Ramos (cell line): ENCODE measurements at regions not wholly inside any gene's neighbourhood (a gene's known extent, or its start where the extent isn't known, plus 50 kb on each side); places are given as distances from the start of the nearest gene placed in this dataset.
"Not testable (repeated sequence)": the region's sequence is repeated elsewhere in the genome, so short reads cannot be mapped to it uniquely, and the experiment has no call there.

ENCODE experiments used
- in situ Hi-C: fragments of 300-500 bp; cut with MboI; formaldehyde crosslinking; loops from one replicate; pipeline ENCODE4 v1.14.3; 2022; ENCODE audit warnings: low sequenced_read_pairs; ENCODE audit not compliant: unreplicated experiment

- in situ Hi-C loops, result no loop called here
These were observed 904.0 kb downstream of the TBL1XR1 start for GRCh38 chr3:176293276-176293675.

GRCh38 chr3:176286476-176287085 lies 910.7 kb downstream of the TBL1XR1 start:
- in situ Hi-C loops, result no loop called here

GRCh38 chr3:176275538-176275937 lies 921.7 kb downstream of the TBL1XR1 start:
- in situ Hi-C loops, result no loop called here

GRCh38 chr3:176275113-176275512 lies 922.2 kb downstream of the TBL1XR1 start:
- in situ Hi-C loops, result no loop called here

GRCh38 chr3:176274161-176274560 lies 923.1 kb downstream of the TBL1XR1 start:
- in situ Hi-C loops, result no loop called here

- in situ Hi-C loops, result no loop called here
These were observed 935.2 kb downstream of the TBL1XR1 start for GRCh38 chr3:176262071-176262470.

GRCh38 chr3:176247191-176247590 lies 950.1 kb downstream of the TBL1XR1 start:
- in situ Hi-C loops, result no loop called here

- in situ Hi-C loops, result no loop called here
These were observed 977.3 kb downstream of the TBL1XR1 start for GRCh38 chr3:176219970-176220369.

GRCh38 chr3:176214758-176215157 lies 982.5 kb downstream of the TBL1XR1 start:
- in situ Hi-C loops, result no loop called here

GRCh38 chr3:176213314-176213713 lies 984.0 kb downstream of the TBL1XR1 start:
- in situ Hi-C loops, result not testable (repeated sequence)

GRCh38 chr3:176208915-176209314 lies 988.4 kb downstream of the TBL1XR1 start:
- in situ Hi-C loops, result no loop called here

- in situ Hi-C loops, result no loop called here
These were observed 989.0 kb downstream of the TBL1XR1 start for GRCh38 chr3:176208283-176208682.

- in situ Hi-C loops, result no loop called here
These were observed 990.5 kb downstream of the TBL1XR1 start for GRCh38 chr3:176206809-176207208.

- in situ Hi-C loops, result no loop called here
These were observed 994.6 kb downstream of the TBL1XR1 start for GRCh38 chr3:176202652-176203051.

GRCh38 chr3:176193032-176193730 lies 1004.1 kb downstream of the TBL1XR1 start:
- in situ Hi-C loops, result no loop called here

- in situ Hi-C loops, result no loop called here
These were observed 1006.5 kb downstream of the TBL1XR1 start for GRCh38 chr3:176190755-176191154.

- in situ Hi-C loops, result no loop called here
These were observed 1014.1 kb downstream of the TBL1XR1 start for GRCh38 chr3:176183181-176183580.

- in situ Hi-C loops, result no loop called here
These were observed 1023.2 kb downstream of the TBL1XR1 start for GRCh38 chr3:176174060-176174459.

- in situ Hi-C loops, result no loop called here
These were observed 1024.8 kb downstream of the TBL1XR1 start for GRCh38 chr3:176172492-176172891.

GRCh38 chr3:176167272-176167671 lies 1030.0 kb downstream of the TBL1XR1 start:
- in situ Hi-C loops, result no loop called here

- in situ Hi-C loops, result no loop called here
These were observed 1036.3 kb downstream of the TBL1XR1 start for GRCh38 chr3:176160997-176161396.

- in situ Hi-C loops, result no loop called here
These were observed 1037.5 kb downstream of the TBL1XR1 start for GRCh38 chr3:176159796-176160195.
